ENCODE measurements at regions not wholly inside any gene's neighbourhood (a gene's known extent, or its start where the extent isn't known, plus 50 kb on each side); places are given as distances from the start of the nearest gene placed in this dataset.

DNA sequence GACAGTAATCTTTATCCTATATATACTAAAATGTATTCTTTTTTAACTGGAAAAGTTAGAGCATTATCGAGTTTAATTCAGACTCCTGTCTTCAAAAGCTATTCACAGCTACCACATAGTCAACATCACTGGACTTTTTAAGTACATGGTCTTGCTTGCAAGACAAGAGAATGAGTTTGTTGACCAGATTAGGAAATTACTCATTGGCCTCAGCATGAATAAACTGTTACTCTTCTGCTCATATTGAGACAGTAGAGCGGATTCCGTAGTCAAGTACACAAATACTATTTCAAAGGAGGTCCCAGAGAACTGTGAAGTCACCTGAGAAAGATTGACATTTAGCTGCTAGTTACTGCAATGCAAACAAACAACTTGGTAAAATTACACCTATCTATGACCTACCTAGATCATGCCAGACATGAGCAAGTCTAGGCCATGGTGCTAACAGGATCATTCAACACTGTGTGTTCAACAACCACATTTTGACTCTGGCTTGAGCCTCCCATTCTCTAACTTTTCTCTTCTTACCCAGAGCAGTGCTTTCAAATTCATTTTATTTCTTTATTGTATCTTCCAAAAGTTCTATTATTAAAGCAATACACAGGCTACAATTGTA is 280.9 kb downstream of the NEBL start:
- Histone ChIP-seq H3K27me3 (ENCODE audit: control insufficient read depth, extremely low read depth, insufficient read depth, low read length) (no peaks in the 10 kb centered on the region), H3K27ac (ENCODE audit: control insufficient read depth, insufficient read depth, low read length) (no peak overlapping the region), H3K79me2 (ENCODE audit: control insufficient read depth, insufficient read depth, low read length) (no peaks in the 10 kb centered on the region), H4K20me1 (ENCODE audit: control insufficient read depth, extremely low read depth, insufficient read depth, low read length) (no peaks in the 10 kb centered on the region), H3K9me3 (ENCODE audit: control insufficient read depth, low read depth, low read length) (no peaks in the 10 kb centered on the region), H3K36me3 (ENCODE audit: control insufficient read depth in 2 of 2, extremely low read depth in 1 of 2, insufficient read depth in 2 of 2, low read length in 2 of 2) (no peaks in the 10 kb centered on the region), H2AFZ (ENCODE audit: control insufficient read depth, low read length) (no peak overlapping the region), H3K9me1 (ENCODE audit: control insufficient read depth, extremely low read depth, insufficient read depth, low read length) (no peaks in the 10 kb centered on the region), H3K4me1 (ENCODE audit: control insufficient read depth, extremely low read depth, insufficient read depth, low read length) (no peaks in the 10 kb centered on the region), H3K4me3 (ENCODE audit: control insufficient read depth in 2 of 3, extremely low read depth in 1 of 3, insufficient read depth in 2 of 3, low read depth in 1 of 3, low read length in 3 of 3) (no peak overlapping the region), H3K4me2 (ENCODE audit: control insufficient read depth, extremely low read depth, insufficient read depth, low read depth, low read length) (no peak overlapping the region), H3K9ac (ENCODE audit: control insufficient read depth, extremely low read depth, insufficient read depth, low read length) (no peak overlapping the region)
- dilution Hi-C loops (cut with MboI; ENCODE audit: extremely low pct_ligation_motif_present, low sequenced_read_pairs) = no loop called here
- FAIRE-seq (no peak), DNase-seq (ENCODE audit: low read depth, low spot score) (no peak)
- TF ChIP-seq CTCF (optimal IDR thresholded peaks at IDR 0.05 in 1 of 3, IDR thresholded peaks at IDR 0.05 in 1 of 3, conservative IDR thresholded peaks at IDR 0.05 in 1 of 3; ENCODE audit: extremely low read depth in 1 of 3, insufficient read depth in 2 of 3, low read length in 3 of 3) = no peak
- no peak for TF ChIP-seq EZH2 (IDR thresholded peaks at IDR 0.05; ENCODE audit: low read length)

DNA sequence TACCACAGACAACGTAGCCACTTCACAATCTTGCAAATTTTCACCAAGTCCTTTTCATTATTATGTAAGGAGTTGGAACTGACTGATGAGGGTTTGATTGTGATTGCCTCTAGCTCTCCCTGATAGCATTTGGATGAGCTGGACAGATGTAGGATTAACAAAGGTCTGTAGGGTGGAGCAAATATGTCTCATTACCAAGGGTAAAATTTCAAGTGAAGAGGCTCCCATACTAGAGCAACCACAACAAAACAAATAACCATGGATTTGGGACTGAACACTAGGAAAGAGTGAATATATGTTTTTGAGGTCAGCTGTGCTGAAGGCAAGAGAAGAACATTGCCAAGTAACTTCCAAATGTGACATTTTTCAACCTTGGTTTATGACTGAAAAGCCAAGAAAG is 281.7 kb downstream of the NEBL start:
- H3K27ac ChIP-seq (ENCODE audit: control insufficient read depth, insufficient read depth, low read length) = no peak overlapping the region
- H3K9me3 ChIP-seq (ENCODE audit: control insufficient read depth, low read depth, low read length) = no peaks in the 10 kb centered on the region
- DNase-seq (ENCODE audit: low read depth, low spot score) (no peak), FAIRE-seq (no peak)
- dilution Hi-C loops (cut with MboI; ENCODE audit: extremely low pct_ligation_motif_present, low sequenced_read_pairs) = no loop called here
- no peak overlapping the region for H2AFZ ChIP-seq (ENCODE audit: control insufficient read depth, low read length)
- no peaks in the 10 kb centered on the region for H3K9me1 ChIP-seq (ENCODE audit: control insufficient read depth, extremely low read depth, insufficient read depth, low read length)
- H3K9ac ChIP-seq (ENCODE audit: control insufficient read depth, extremely low read depth, insufficient read depth, low read length) = no peak overlapping the region
- no peaks in the 10 kb centered on the region for H3K79me2 ChIP-seq (ENCODE audit: control insufficient read depth, insufficient read depth, low read length)
- H3K4me1 ChIP-seq (ENCODE audit: control insufficient read depth, extremely low read depth, insufficient read depth, low read length) = no peaks in the 10 kb centered on the region
- no peaks in the 10 kb centered on the region for H3K27me3 ChIP-seq (ENCODE audit: control insufficient read depth, extremely low read depth, insufficient read depth, low read length)
- no peak overlapping the region for H3K4me2 ChIP-seq (ENCODE audit: control insufficient read depth, extremely low read depth, insufficient read depth, low read depth, low read length)
- no peaks in the 10 kb centered on the region for H3K36me3 ChIP-seq (ENCODE audit: control insufficient read depth in 2 of 2, extremely low read depth in 1 of 2, insufficient read depth in 2 of 2, low read length in 2 of 2)
- H3K4me3 ChIP-seq (ENCODE audit: control insufficient read depth in 2 of 3, extremely low read depth in 1 of 3, insufficient read depth in 2 of 3, low read depth in 1 of 3, low read length in 3 of 3) = no peak overlapping the region
- TF ChIP-seq CTCF (optimal IDR thresholded peaks at IDR 0.05 in 1 of 3, IDR thresholded peaks at IDR 0.05 in 1 of 3, conservative IDR thresholded peaks at IDR 0.05 in 1 of 3; ENCODE audit: extremely low read depth in 1 of 3, insufficient read depth in 2 of 3, low read length in 3 of 3) (no peak), EZH2 (IDR thresholded peaks at IDR 0.05; ENCODE audit: low read length) (no peak)
- no peaks in the 10 kb centered on the region for H4K20me1 ChIP-seq (ENCODE audit: control insufficient read depth, extremely low read depth, insufficient read depth, low read length)

Measured in keratinocyte (primary cell).